H9 (cell line): ENCODE measurements at regions not wholly inside any gene's neighbourhood (a gene's known extent, or its start where the extent isn't known, plus 50 kb on each side); places are given as distances from the start of the nearest gene placed in this dataset.

Source experiments
- DNase-seq: peaks from one replicate; pipeline ENCODE4 v3.0.0-alpha.2; 2017
- H2AFZ ChIP-seq: one replicate; pipeline ENCODE4 v1.6.1; 2013; ENCODE audit warnings: mild to moderate bottlenecking, low read length, control low read depth, moderate library complexity
- H2AK5ac ChIP-seq: 2 replicates; pipeline ENCODE4 v1.6.1; 2013; ENCODE audit warnings: low read length, control low read depth, mixed read lengths; ENCODE audit not compliant: insufficient read length
- H2BK120ac ChIP-seq: one replicate; pipeline ENCODE4 v1.6.1; 2013; ENCODE audit warnings: low read depth, mild to moderate bottlenecking, low read length, control low read depth, inconsistent platforms; ENCODE audit not compliant: poor library complexity, severe bottlenecking
- H2BK12ac ChIP-seq: 2 replicates; pipeline ENCODE4 v1.6.1; 2013; ENCODE audit warnings: low read length, control low read depth, mixed read lengths, low read depth; ENCODE audit not compliant: insufficient read length
- H2BK15ac ChIP-seq: 2 replicates; pipeline ENCODE4 v1.6.1; 2013; ENCODE audit warnings: low read depth, low read length, control low read depth
- H2BK20ac ChIP-seq: one replicate; pipeline ENCODE4 v1.6.1; 2013; ENCODE audit warnings: low read depth, mild to moderate bottlenecking, low read length, control low read depth, inconsistent platforms; ENCODE audit not compliant: poor library complexity, severe bottlenecking
- H2BK5ac ChIP-seq: 2 replicates; pipeline ENCODE4 v1.6.1; 2013; ENCODE audit warnings: low read length, control low read depth, mixed read lengths; ENCODE audit not compliant: insufficient read length
- H3K14ac ChIP-seq: 2 replicates; pipeline ENCODE4 v1.6.1; 2013; ENCODE audit warnings: low read length, control low read depth; ENCODE audit not compliant: insufficient read depth
- H3K18ac ChIP-seq: 2 replicates; pipeline ENCODE4 v1.6.1; 2013; ENCODE audit warnings: low read depth, mild to moderate bottlenecking, mixed read lengths, low read length, control low read depth; ENCODE audit not compliant: insufficient read length
- H3K23ac ChIP-seq: 2 replicates; pipeline ENCODE4 v1.6.1; 2013; ENCODE audit warnings: low read length, control low read depth, mixed read lengths, low read depth; ENCODE audit not compliant: insufficient read length
- H3K23me2 ChIP-seq: 2 replicates; pipeline ENCODE4 v1.6.1; 2013; ENCODE audit warnings: low read depth, mild to moderate bottlenecking, mixed read lengths, low read length, control low read depth; ENCODE audit not compliant: insufficient read length, poor library complexity, severe bottlenecking
- H3K27ac ChIP-seq: 2 replicates; pipeline ENCODE4 v1.5.1; 2013; ENCODE audit warnings: low read length, control low read depth, mixed read lengths, low read depth; ENCODE audit not compliant: insufficient read length
- H3K27me3 ChIP-seq: 2 replicates; pipeline ENCODE4 v1.6.1; 2013; ENCODE audit warnings: low read length, control low read depth, inconsistent platforms; ENCODE audit not compliant: insufficient read depth
- H3K4ac ChIP-seq: 2 replicates; pipeline ENCODE4 v1.6.1; 2013; ENCODE audit warnings: low read depth, mild to moderate bottlenecking, control low read depth, inconsistent platforms, low read length, moderate library complexity
- H3K4me1 ChIP-seq: 2 replicates; pipeline ENCODE4 v1.6.1; 2013; ENCODE audit warnings: low read length, control low read depth, inconsistent platforms; ENCODE audit not compliant: insufficient read depth
- H3K4me2 ChIP-seq: 2 replicates; pipeline ENCODE4 v1.6.1; 2013; ENCODE audit warnings: low read length, control low read depth, mixed read lengths; ENCODE audit not compliant: insufficient read length, insufficient read depth
- H3K56ac ChIP-seq: 2 replicates; pipeline ENCODE4 v1.6.1; 2013; ENCODE audit warnings: low read depth, mild to moderate bottlenecking, mixed read lengths, low read length, control low read depth; ENCODE audit not compliant: insufficient read length
- H3K79me1 ChIP-seq: 2 replicates; pipeline ENCODE4 v1.6.1; 2013; ENCODE audit warnings: low read depth, mild to moderate bottlenecking, moderate library complexity, low read length, control low read depth, inconsistent platforms; ENCODE audit not compliant: insufficient read depth, poor library complexity, severe bottlenecking
- H3K79me2 ChIP-seq: 2 replicates; pipeline ENCODE4 v1.6.1; 2013; ENCODE audit warnings: low read length, control low read depth, inconsistent platforms; ENCODE audit not compliant: insufficient read depth
- H3K9ac ChIP-seq: 2 replicates; pipeline ENCODE4 v1.6.1; 2013; ENCODE audit warnings: low read length, control low read depth, mixed read lengths; ENCODE audit not compliant: insufficient read length; ENCODE audit errors: extremely low read depth
- H3K9me3 ChIP-seq: one replicate; pipeline ENCODE4 v1.6.1; 2013; ENCODE audit warnings: low read depth, low read length, inconsistent platforms; ENCODE audit not compliant: control insufficient read depth
- H3T11ph ChIP-seq: one replicate; pipeline ENCODE4 v1.6.1; 2013; ENCODE audit warnings: mild to moderate bottlenecking, low read length, control low read depth, inconsistent platforms
- H4K20me1 ChIP-seq: one replicate; pipeline ENCODE4 v1.6.1; 2013; ENCODE audit not compliant: control insufficient read depth, insufficient read length, insufficient read depth
- H4K5ac ChIP-seq: 2 replicates; pipeline ENCODE4 v1.6.1; 2013; ENCODE audit warnings: low read depth, mild to moderate bottlenecking, mixed read lengths, low read length, control low read depth; ENCODE audit not compliant: insufficient read length
- H4K8ac ChIP-seq: replicated peaks from 2 replicates; pipeline ENCODE4 v1.6.1; 2013; ENCODE audit warnings: low read length, control low read depth, mixed read lengths, low read depth; ENCODE audit not compliant: insufficient read length
- H4K91ac ChIP-seq: 2 replicates; pipeline ENCODE4 v1.6.1; 2013; ENCODE audit warnings: low read depth, mild to moderate bottlenecking, moderate library complexity, mixed read lengths, low read length, control low read depth; ENCODE audit not compliant: insufficient read length
- H3K27ac Mint-ChIP-seq, 3 experiments: 2 replicates in 2 of 3; 3 replicates in 1 of 3; pipeline ENCODE4 v1.8.0; 2020 to 2021; ENCODE audit warnings: mixed read lengths in 3 of 3, mild to moderate bottlenecking in 1 of 3, moderate library complexity in 1 of 3
- H3K27me3 Mint-ChIP-seq: 2 replicates; pipeline ENCODE4 v1.8.0; 2021; ENCODE audit warnings: low read depth, mild to moderate bottlenecking, moderate library complexity, mixed read lengths
- H3K36me3 Mint-ChIP-seq, 3 experiments: 2 replicates in 2 of 3; 3 replicates in 1 of 3; pipeline ENCODE4 v1.8.0; 2020 to 2021; ENCODE audit warnings: low read depth in 3 of 3, mixed read lengths in 3 of 3; ENCODE audit not compliant: insufficient read depth in 1 of 3
- H3K4me1 Mint-ChIP-seq, 2 experiments: 2 replicates each; pipeline ENCODE4 v1.8.0; 2020; ENCODE audit warnings: mixed read lengths in 2 of 2
- H3K4me3 Mint-ChIP-seq, 2 experiments: 2 replicates in 1 of 2; 3 replicates in 1 of 2; pipeline ENCODE4 v1.8.0; 2020 to 2021; ENCODE audit warnings: mild to moderate bottlenecking in 2 of 2, mixed read lengths in 2 of 2, moderate library complexity in 1 of 2
- H3K9me3 Mint-ChIP-seq, 2 experiments: 2 replicates in 1 of 2; 3 replicates in 1 of 2; pipeline ENCODE4 v1.8.0; 2020; ENCODE audit warnings: mild to moderate bottlenecking in 2 of 2, mixed read lengths in 2 of 2, moderate library complexity in 1 of 2
- CTCF ChIP-seq: fragments of 200-600 bp; sonication (generic); conservative IDR thresholded peaks from 3 replicates; pipeline ENCODE4 v1.8.0; 2021; ENCODE audit warnings: antibody characterized with exemption, mild to moderate bottlenecking

GRCh38 chr18:72201032-72201431 is 343.1 kb downstream of the CBLN2 start:
- Histone ChIP-seq H2AFZ (no peak overlapping the region), H2BK5ac (no peak overlapping the region), H2BK20ac (no peak overlapping the region), H4K20me1 (no peaks in the 10 kb centered on the region), H4K5ac (no peak overlapping the region), H2BK120ac (no peak overlapping the region), H3K18ac (no peak overlapping the region), H4K91ac (no peak overlapping the region), H4K8ac (no peak overlapping the region), H3K23ac (no peak overlapping the region), H3K56ac (no peak overlapping the region), H3K4me2 (no peak overlapping the region), H3K9me3 (no peaks in the 10 kb centered on the region), H3K9ac (no peak overlapping the region), H2BK15ac (no peak overlapping the region), H3K14ac (no peak overlapping the region), H3T11ph (no peak overlapping the region), H3K79me2 (no peaks in the 10 kb centered on the region), H2BK12ac (no peak overlapping the region), H3K23me2 (no peaks in the 10 kb centered on the region), H2AK5ac (no peak overlapping the region), H3K27me3 (no peaks in the 10 kb centered on the region), H3K4ac (no peak overlapping the region), H3K4me1 (no peaks in the 10 kb centered on the region), H3K27ac (no peak overlapping the region), H3K79me1 (no peaks in the 10 kb centered on the region)
- TF ChIP-seq CTCF: no peak
- no peak for DNase-seq
- H3K9me3 Mint-ChIP-seq: no peaks in the 10 kb centered on the region
- H3K27me3 Mint-ChIP-seq: no peaks in the 10 kb centered on the region; the same call in 1 of the 2 replicates
- no peaks in the 10 kb centered on the region for H3K36me3 Mint-ChIP-seq
- H3K27ac Mint-ChIP-seq: no peak overlapping the region
- no peak overlapping the region for H3K4me3 Mint-ChIP-seq
- no peaks in the 10 kb centered on the region for H3K4me1 Mint-ChIP-seq
